ENCODE measurements at regions not wholly inside any gene's neighbourhood (a gene's known extent, or its start where the extent isn't known, plus 50 kb on each side); places are given as distances from the start of the nearest gene placed in this dataset.

GRCh38 chr22:48802576-48802975, 1025.1 kb downstream of the BRD1 start:
- no peaks in the 10 kb centered on the region; the same call in 2 of the 3 replicates for H3K36me3 Mint-ChIP-seq (ENCODE audit: low read depth)
- no peaks in the 10 kb centered on the region for H3K4me1 ChIP-seq (ENCODE audit: insufficient read depth)
- ATAC-seq, result no peak
- H3K4me3 Mint-ChIP-seq, result no peak overlapping the region
- H2AFZ ChIP-seq, result no peak overlapping the region
- no peak overlapping the region; the same call in 1 of the 2 replicates for H3K27ac Mint-ChIP-seq
- H3F3A ChIP-seq (replicated peaks; ENCODE audit: low read depth), result no peaks in the 10 kb centered on the region
- TF ChIP-seq POLR2AphosphoS5 (IDR thresholded peaks at IDR 0.05; ENCODE audit: low read depth) (no peak), JUNB (IDR thresholded peaks at IDR 0.05; ENCODE audit: unreplicated experiment) (no peak), NANOG (IDR thresholded peaks at IDR 0.05; ENCODE audit: borderline replicate concordance) (no peak), STAT1 (IDR thresholded peaks at IDR 0.05; ENCODE audit: unreplicated experiment) (no peak), EZH2phosphoT487 (IDR thresholded peaks at IDR 0.05; ENCODE audit: unreplicated experiment) (no peak), ZNF331 (CRISPR knock-in tag; IDR thresholded peaks at IDR 0.05; ENCODE audit: low read depth) (no peak), ZNF114 (CRISPR knock-in tag; IDR thresholded peaks at IDR 0.05) (no peak), CREB1 (CRISPR knock-in tag; IDR thresholded peaks at IDR 0.05; ENCODE audit: low read depth) (no peak), CTCF (conservative IDR thresholded peaks at IDR 0.05; ENCODE audit: low read depth in 2 of 2) (no peak), EZH2 (IDR thresholded peaks at IDR 0.05; ENCODE audit: low read depth, unreplicated experiment) (no peak)
- TF ChIP-seq, protein P1, sequence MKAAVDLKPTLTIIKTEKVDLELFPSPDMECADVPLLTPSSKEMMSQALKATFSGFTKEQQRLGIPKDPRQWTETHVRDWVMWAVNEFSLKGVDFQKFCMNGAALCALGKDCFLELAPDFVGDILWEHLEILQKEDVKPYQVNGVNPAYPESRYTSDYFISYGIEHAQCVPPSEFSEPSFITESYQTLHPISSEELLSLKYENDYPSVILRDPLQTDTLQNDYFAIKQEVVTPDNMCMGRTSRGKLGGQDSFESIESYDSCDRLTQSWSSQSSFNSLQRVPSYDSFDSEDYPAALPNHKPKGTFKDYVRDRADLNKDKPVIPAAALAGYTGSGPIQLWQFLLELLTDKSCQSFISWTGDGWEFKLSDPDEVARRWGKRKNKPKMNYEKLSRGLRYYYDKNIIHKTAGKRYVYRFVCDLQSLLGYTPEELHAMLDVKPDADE (IDR thresholded peaks at IDR 0.05), result no peak
- TF ChIP-seq, protein P2, sequence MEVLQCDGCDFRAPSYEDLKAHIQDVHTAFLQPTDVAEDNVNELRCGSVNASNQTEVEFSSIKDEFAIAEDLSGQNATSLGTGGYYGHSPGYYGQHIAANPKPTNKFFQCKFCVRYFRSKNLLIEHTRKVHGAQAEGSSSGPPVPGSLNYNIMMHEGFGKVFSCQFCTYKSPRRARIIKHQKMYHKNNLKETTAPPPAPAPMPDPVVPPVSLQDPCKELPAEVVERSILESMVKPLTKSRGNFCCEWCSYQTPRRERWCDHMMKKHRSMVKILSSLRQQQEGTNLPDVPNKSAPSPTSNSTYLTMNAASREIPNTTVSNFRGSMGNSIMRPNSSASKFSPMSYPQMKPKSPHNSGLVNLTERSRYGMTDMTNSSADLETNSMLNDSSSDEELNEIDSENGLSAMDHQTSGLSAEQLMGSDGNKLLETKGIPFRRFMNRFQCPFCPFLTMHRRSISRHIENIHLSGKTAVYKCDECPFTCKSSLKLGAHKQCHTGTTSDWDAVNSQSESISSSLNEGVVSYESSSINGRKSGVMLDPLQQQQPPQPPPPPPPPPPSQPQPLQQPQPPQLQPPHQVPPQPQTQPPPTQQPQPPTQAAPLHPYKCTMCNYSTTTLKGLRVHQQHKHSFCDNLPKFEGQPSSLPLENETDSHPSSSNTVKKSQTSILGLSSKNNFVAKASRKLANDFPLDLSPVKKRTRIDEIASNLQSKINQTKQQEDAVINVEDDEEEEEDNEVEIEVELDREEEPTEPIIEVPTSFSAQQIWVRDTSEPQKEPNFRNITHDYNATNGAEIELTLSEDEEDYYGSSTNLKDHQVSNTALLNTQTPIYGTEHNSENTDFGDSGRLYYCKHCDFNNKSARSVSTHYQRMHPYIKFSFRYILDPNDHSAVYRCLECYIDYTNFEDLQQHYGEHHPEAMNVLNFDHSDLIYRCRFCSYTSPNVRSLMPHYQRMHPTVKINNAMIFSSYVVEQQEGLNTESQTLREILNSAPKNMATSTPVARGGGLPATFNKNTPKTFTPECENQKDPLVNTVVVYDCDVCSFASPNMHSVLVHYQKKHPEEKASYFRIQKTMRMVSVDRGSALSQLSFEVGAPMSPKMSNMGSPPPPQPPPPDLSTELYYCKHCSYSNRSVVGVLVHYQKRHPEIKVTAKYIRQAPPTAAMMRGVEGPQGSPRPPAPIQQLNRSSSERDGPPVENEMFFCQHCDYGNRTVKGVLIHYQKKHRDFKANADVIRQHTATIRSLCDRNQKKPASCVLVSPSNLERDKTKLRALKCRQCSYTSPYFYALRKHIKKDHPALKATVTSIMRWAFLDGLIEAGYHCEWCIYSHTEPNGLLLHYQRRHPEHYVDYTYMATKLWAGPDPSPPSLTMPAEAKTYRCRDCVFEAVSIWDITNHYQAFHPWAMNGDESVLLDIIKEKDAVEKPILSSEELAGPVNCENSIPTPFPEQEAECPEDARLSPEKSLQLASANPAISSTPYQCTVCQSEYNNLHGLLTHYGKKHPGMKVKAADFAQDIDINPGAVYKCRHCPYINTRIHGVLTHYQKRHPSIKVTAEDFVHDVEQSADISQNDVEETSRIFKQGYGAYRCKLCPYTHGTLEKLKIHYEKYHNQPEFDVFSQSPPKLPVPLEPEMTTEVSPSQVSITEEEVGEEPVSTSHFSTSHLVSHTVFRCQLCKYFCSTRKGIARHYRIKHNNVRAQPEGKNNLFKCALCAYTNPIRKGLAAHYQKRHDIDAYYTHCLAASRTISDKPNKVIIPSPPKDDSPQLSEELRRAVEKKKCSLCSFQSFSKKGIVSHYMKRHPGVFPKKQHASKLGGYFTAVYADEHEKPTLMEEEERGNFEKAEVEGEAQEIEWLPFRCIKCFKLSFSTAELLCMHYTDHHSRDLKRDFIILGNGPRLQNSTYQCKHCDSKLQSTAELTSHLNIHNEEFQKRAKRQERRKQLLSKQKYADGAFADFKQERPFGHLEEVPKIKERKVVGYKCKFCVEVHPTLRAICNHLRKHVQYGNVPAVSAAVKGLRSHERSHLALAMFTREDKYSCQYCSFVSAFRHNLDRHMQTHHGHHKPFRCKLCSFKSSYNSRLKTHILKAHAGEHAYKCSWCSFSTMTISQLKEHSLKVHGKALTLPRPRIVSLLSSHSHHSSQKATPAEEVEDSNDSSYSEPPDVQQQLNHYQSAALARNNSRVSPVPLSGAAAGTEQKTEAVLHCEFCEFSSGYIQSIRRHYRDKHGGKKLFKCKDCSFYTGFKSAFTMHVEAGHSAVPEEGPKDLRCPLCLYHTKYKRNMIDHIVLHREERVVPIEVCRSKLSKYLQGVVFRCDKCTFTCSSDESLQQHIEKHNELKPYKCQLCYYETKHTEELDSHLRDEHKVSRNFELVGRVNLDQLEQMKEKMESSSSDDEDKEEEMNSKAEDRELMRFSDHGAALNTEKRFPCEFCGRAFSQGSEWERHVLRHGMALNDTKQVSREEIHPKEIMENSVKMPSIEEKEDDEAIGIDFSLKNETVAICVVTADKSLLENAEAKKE (CRISPR knock-in tag; IDR thresholded peaks at IDR 0.05), result no peak
- TF ChIP-seq, protein P3, sequence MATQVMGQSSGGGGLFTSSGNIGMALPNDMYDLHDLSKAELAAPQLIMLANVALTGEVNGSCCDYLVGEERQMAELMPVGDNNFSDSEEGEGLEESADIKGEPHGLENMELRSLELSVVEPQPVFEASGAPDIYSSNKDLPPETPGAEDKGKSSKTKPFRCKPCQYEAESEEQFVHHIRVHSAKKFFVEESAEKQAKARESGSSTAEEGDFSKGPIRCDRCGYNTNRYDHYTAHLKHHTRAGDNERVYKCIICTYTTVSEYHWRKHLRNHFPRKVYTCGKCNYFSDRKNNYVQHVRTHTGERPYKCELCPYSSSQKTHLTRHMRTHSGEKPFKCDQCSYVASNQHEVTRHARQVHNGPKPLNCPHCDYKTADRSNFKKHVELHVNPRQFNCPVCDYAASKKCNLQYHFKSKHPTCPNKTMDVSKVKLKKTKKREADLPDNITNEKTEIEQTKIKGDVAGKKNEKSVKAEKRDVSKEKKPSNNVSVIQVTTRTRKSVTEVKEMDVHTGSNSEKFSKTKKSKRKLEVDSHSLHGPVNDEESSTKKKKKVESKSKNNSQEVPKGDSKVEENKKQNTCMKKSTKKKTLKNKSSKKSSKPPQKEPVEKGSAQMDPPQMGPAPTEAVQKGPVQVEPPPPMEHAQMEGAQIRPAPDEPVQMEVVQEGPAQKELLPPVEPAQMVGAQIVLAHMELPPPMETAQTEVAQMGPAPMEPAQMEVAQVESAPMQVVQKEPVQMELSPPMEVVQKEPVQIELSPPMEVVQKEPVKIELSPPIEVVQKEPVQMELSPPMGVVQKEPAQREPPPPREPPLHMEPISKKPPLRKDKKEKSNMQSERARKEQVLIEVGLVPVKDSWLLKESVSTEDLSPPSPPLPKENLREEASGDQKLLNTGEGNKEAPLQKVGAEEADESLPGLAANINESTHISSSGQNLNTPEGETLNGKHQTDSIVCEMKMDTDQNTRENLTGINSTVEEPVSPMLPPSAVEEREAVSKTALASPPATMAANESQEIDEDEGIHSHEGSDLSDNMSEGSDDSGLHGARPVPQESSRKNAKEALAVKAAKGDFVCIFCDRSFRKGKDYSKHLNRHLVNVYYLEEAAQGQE (IDR thresholded peaks at IDR 0.05; ENCODE audit: unreplicated experiment), result no peak
- H3K36me3 ChIP-seq (ENCODE audit: insufficient read depth), result no peaks in the 10 kb centered on the region
- no peak overlapping the region for H3K4me2 ChIP-seq
- no peaks in the 10 kb centered on the region for H3K27me3 ChIP-seq (ENCODE audit: insufficient read depth)
- H3K79me2 ChIP-seq (replicated peaks; ENCODE audit: insufficient read depth), result no peaks in the 10 kb centered on the region
- H3K27me3 Mint-ChIP-seq (ENCODE audit: insufficient read depth, low read depth, poor library complexity), result peaks cover 4% of the 10 kb centered on the region
- no peak for DNase-seq (ENCODE audit: low spot score)
- H4K20me1 ChIP-seq (replicated peaks; ENCODE audit: insufficient read depth), result no peaks in the 10 kb centered on the region
- no peaks in the 10 kb centered on the region for H3K9me2 ChIP-seq (ENCODE audit: insufficient read depth)
- H3K4me1 Mint-ChIP-seq, result no peaks in the 10 kb centered on the region
- no peaks in the 10 kb centered on the region; the same call in 2 of the 3 replicates for H3K9me3 Mint-ChIP-seq
- no peak overlapping the region for H3K27ac ChIP-seq (ENCODE audit: low read depth)
- H3K4me3 ChIP-seq, result no peak overlapping the region

All from GM23338 (cell line).